ENCODE measurements at regions not wholly inside any gene's neighbourhood (a gene's known extent, or its start where the extent isn't known, plus 50 kb on each side); places are given as distances from the start of the nearest gene placed in this dataset.

DNA sequence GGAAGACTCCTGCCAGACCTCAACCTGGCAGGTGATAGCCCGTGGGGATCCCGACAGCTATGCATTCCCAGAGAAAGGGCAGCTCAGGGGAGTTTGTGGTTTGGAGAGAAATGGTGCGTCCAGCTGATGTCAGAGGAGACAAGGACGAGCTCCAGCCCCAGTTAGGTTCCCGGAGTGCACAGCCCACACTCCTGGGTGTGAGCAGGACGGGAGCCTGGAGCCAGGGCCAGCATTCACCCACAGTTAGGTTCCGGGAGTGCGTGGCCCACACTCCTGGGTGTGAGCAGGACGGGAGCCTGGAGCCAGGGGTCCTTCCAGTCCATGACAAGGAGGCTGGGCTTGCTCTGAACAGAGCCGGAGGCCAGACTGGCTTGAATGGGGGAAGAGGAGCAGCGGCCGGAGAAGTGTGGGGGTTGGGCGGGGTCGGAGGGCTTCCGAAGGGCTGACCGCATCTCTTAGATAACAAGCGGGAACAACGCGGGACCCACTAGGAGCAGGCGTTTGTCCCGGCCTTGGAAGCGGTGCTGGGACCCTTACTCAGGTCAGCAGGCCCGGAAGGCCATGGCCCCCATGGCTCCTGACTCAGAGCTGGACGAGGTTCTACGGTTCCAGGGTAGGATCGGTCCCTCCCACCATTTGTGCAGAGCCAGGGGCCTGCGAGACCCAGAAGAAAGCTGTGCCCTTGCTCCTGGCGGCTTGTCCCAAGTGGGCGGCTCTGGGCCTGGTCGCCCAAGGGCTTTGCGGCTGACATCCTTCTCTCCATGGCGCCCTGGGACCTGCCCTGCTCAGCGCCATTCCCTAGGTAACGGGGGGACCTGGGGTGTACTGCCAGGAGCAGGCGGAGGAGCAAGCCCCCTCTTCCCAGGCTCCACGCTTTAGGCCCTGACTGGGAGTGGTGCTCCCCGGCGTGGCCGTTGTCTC is 185.6 kb downstream of the RTP5 start:
- no peak for TF ChIP-seq POLR2A (IDR thresholded peaks at IDR 0.05)
- TF ChIP-seq, protein P1, sequence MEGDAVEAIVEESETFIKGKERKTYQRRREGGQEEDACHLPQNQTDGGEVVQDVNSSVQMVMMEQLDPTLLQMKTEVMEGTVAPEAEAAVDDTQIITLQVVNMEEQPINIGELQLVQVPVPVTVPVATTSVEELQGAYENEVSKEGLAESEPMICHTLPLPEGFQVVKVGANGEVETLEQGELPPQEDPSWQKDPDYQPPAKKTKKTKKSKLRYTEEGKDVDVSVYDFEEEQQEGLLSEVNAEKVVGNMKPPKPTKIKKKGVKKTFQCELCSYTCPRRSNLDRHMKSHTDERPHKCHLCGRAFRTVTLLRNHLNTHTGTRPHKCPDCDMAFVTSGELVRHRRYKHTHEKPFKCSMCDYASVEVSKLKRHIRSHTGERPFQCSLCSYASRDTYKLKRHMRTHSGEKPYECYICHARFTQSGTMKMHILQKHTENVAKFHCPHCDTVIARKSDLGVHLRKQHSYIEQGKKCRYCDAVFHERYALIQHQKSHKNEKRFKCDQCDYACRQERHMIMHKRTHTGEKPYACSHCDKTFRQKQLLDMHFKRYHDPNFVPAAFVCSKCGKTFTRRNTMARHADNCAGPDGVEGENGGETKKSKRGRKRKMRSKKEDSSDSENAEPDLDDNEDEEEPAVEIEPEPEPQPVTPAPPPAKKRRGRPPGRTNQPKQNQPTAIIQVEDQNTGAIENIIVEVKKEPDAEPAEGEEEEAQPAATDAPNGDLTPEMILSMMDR (IDR thresholded peaks at IDR 0.05): no peak

All from lower leg skin (tissue), 3 donors.